ENCODE measurements at regions not wholly inside any gene's neighbourhood (a gene's known extent, or its start where the extent isn't known, plus 50 kb on each side); places are given as distances from the start of the nearest gene placed in this dataset.

DNA sequence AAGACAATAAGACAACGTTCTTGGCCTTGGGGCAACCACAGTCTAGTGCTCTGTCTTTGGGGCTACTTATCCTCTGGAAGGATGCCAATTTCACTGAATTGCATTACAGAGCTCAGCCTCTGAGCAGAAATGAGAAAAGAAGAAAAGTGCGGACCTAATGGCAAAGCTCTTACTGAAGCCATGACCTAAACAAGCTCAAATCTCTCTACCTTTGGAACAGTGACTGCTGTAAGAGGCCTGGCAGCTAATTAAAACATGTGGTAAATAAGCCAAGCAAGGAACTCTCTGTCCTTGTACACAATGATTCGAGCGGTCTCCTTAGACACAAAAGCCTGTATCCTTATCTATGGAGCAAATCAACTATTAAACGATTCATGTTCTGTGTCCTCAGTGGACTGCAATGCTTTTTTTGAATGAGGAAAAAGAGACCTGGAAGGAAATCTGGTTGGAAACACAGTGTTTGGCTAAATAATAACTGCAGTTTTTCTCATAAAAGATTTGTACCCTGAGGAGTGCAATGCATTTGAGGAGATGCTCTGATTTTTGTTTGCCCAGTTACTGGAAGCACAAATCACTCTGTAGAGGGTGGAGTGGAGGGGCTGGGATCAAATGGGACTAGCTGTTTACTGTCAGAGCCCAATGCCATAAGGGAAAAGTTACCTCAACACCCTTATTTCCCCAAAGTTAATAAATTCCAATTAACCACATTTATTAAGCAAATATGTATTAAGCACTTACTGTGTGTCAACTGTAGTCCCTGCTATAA is 113.9 kb downstream of the NDUFA12 start:
- TF ChIP-seq POLR2AphosphoS5 (IDR thresholded peaks at IDR 0.05; ENCODE audit: borderline replicate concordance, low read depth, low read length) = no peak
- TF ChIP-seq EZH2 (IDR thresholded peaks at IDR 0.05) = no peak
- TF ChIP-seq FOXP2 (optimal IDR thresholded peaks at IDR 0.05; ENCODE audit: control extremely low read depth, extremely low read length, insufficient read depth) = no peak

Data from SK-N-MC (cell line).